Muscle of leg (tissue), 3 donors: ENCODE measurements at regions not wholly inside any gene's neighbourhood (a gene's known extent, or its start where the extent isn't known, plus 50 kb on each side); places are given as distances from the start of the nearest gene placed in this dataset.

Source experiments
- DNase-seq: peaks from one replicate; pipeline ENCODE4 v3.0.0; 2013
- H3K27ac ChIP-seq: one replicate; pipeline ENCODE4 v1.5.1; 2013; ENCODE audit warnings: mild to moderate bottlenecking, low read length, control low read depth
- H3K27me3 ChIP-seq: one replicate; pipeline ENCODE4 v1.6.1; 2013; ENCODE audit warnings: low read length; ENCODE audit not compliant: control insufficient read depth, insufficient read depth
- H3K36me3 ChIP-seq: one replicate; pipeline ENCODE4 v1.6.1; 2013; ENCODE audit warnings: low read length; ENCODE audit not compliant: control insufficient read depth, insufficient read depth
- H3K4me1 ChIP-seq: one replicate; pipeline ENCODE4 v1.6.1; 2013; ENCODE audit warnings: low read length; ENCODE audit not compliant: control insufficient read depth, insufficient read depth
- H3K4me3 ChIP-seq: one replicate; pipeline ENCODE4 v1.5.1; 2013; ENCODE audit warnings: low read length, control low read depth
- H3K9me3 ChIP-seq: replicated peaks from 2 replicates; pipeline ENCODE4 v1.6.1; 2013; ENCODE audit warnings: low read depth, low read length; ENCODE audit not compliant: control insufficient read depth
- WGBS: methylation state at CpG from one replicate; pipeline ENCODE4 v1.1.5; 2013; ENCODE audit warnings: missing lambda C conversion rate; ENCODE audit not compliant: insufficient coverage; 5-methylcytosine and 5-hydroxymethylcytosine counted together

GRCh38 chr7:84247591-84247990, 53.0 kb upstream of the SEMA3A start:
- WGBS, result no CpG with 5 or more reads among the region's 1 CpG
- no peak overlapping the region for H3K4me3 ChIP-seq
- peak; percentile 42 for DNase-seq
- no peak overlapping the region for H3K27ac ChIP-seq
- H3K27me3 ChIP-seq, result no peaks in the 10 kb centered on the region
- peaks cover 2% of the 10 kb centered on the region for H3K4me1 ChIP-seq
- H3K9me3 ChIP-seq, result peaks cover 12% of the 10 kb centered on the region
- no peaks in the 10 kb centered on the region for H3K36me3 ChIP-seq

GRCh38 chr7:84245835-84246234, 51.2 kb upstream of the SEMA3A start:
- no peaks in the 10 kb centered on the region for H3K27me3 ChIP-seq
- WGBS, result 85% methylated on average over 5 of the region's 5 CpGs
- peaks cover 2% of the 10 kb centered on the region for H3K4me1 ChIP-seq
- no peak for DNase-seq
- H3K4me3 ChIP-seq, result no peak overlapping the region
- no peak overlapping the region for H3K27ac ChIP-seq
- H3K9me3 ChIP-seq, result peaks cover 12% of the 10 kb centered on the region
- H3K36me3 ChIP-seq, result no peaks in the 10 kb centered on the region
